H1 (cell line): ENCODE measurements at regions not wholly inside any gene's neighbourhood (a gene's known extent, or its start where the extent isn't known, plus 50 kb on each side); places are given as distances from the start of the nearest gene placed in this dataset.

ENCODE experiments used
- ASH2L ChIP-seq: fragments of 200-600, 300-600 bp; sonication (generic); IDR thresholded peaks from one replicate; pipeline ENCODE4 v1.7.1; 2017; ENCODE audit warnings: low read length
- CHD1 ChIP-seq: IDR thresholded peaks from 2 replicates; pipeline ENCODE4 v1.6.1; 2012; ENCODE audit warnings: low read depth, low read length, improper control_type of control experiment
- CHD2 ChIP-seq: IDR thresholded peaks from 2 replicates; pipeline ENCODE4 v1.6.1; 2012; ENCODE audit warnings: low read length, improper control_type of control experiment
- E2F6 ChIP-seq: IDR thresholded peaks from 2 replicates; pipeline ENCODE4 v1.6.1; 2012; ENCODE audit warnings: inconsistent platforms
- GABPA ChIP-seq: IDR thresholded peaks from 2 replicates; pipeline ENCODE4 v1.6.1; 2011; ENCODE audit warnings: mild to moderate bottlenecking, low read length, moderate library complexity, borderline replicate concordance; ENCODE audit not compliant: insufficient read depth
- HDAC2 ChIP-seq, 2 experiments: fragments of 300-600 bp in 1 of 2; sonication (generic) in 1 of 2; IDR thresholded peaks; 2 replicates each; pipeline ENCODE4 v1.6.1; 2011 to 2012; ENCODE audit warnings: low read depth in 2 of 2, low read length in 2 of 2, mild to moderate bottlenecking in 2 of 2, moderate library complexity in 2 of 2, borderline replicate concordance in 1 of 2, inconsistent platforms in 1 of 2
- JUND ChIP-seq: IDR thresholded peaks from 2 replicates; pipeline ENCODE4 v1.6.1; 2011; ENCODE audit warnings: mild to moderate bottlenecking, improper control_type of control experiment, low read length
- KDM1A ChIP-seq: fragments of 200-600, 300-600 bp; sonication (generic); IDR thresholded peaks from 2 replicates; pipeline ENCODE4 v1.7.1; 2016; ENCODE audit warnings: mild to moderate bottlenecking, low read length, borderline replicate concordance
- NRF1 ChIP-seq: IDR thresholded peaks from 2 replicates; pipeline ENCODE4 v1.6.1; 2011; ENCODE audit warnings: mild to moderate bottlenecking, low read depth, low read length, improper control_type of control experiment
- RXRA ChIP-seq: IDR thresholded peaks from 2 replicates; pipeline ENCODE4 v1.6.1; 2011; ENCODE audit warnings: low read depth, mild to moderate bottlenecking, low read length, moderate library complexity; ENCODE audit not compliant: insufficient read depth
- SUZ12 ChIP-seq: fragments of 200-600 bp; sonication (generic); IDR thresholded peaks from 2 replicates; pipeline ENCODE4 v1.6.1; 2012; ENCODE audit warnings: mild to moderate bottlenecking, inconsistent platforms, low read length, moderate library complexity, mixed read lengths
- TBP ChIP-seq: IDR thresholded peaks from 2 replicates; pipeline ENCODE4 v1.6.1; 2011; ENCODE audit warnings: low read depth, low read length, improper control_type of control experiment
- TCF12 ChIP-seq: IDR thresholded peaks from 2 replicates; pipeline ENCODE4 v1.6.1; 2011; ENCODE audit warnings: low read depth, mild to moderate bottlenecking, low read length
- YY1 ChIP-seq: IDR thresholded peaks from 2 replicates; pipeline ENCODE4 v1.6.1; 2011; ENCODE audit warnings: low read depth, mild to moderate bottlenecking, low read length

DNA sequence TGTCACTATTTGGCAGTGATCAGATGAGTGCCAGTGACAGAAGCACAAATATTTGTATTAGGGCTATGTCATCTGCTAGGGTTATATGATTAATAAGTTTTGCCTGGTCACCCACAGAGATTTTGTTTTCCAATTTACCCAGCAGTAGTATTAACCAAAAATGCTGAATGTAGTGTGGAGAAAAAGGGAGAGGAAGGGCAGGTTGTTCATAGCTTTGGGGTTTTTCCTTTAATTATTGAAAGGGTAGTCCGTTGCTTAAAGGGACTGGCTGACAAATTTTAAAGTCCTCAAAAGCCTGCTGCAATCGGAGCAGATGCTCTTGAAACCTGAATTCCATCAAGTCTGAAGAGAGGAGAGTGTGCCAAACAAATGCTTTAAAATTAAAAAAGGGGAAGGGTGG lies 237.9 kb upstream of the CCDC196 start (continued):
- TF ChIP-seq YY1 = no peak
- TF ChIP-seq GABPA = no peak
- no peak for TF ChIP-seq HDAC2 (IDR thresholded peaks at IDR 0.05; ENCODE audit: borderline replicate concordance in 1 of 2, low read depth in 2 of 2, low read length in 2 of 2)
- no peak for TF ChIP-seq ASH2L
- TF ChIP-seq JUND = no peak
- TF ChIP-seq KDM1A = no peak
- no peak for TF ChIP-seq SUZ12
- no peak for TF ChIP-seq CHD1
- no peak for TF ChIP-seq TBP
- TF ChIP-seq TCF12 = no peak
- no peak for TF ChIP-seq CHD2
- TF ChIP-seq NRF1 = no peak
- TF ChIP-seq E2F6 = no peak
- no peak for TF ChIP-seq RXRA
